Inflammatory macrophage treated with lipopolysaccharide for 1 hour (primary cell): ENCODE measurements at regions not wholly inside any gene's neighbourhood (a gene's known extent, or its start where the extent isn't known, plus 50 kb on each side); places are given as distances from the start of the nearest gene placed in this dataset.
A peak's percentile ranks its signal among the peaks of the same experiment; 100 is the strongest.
"Not testable (repeated sequence)": the region's sequence is repeated elsewhere in the genome, so short reads cannot be mapped to it uniquely, and the experiment has no call there.

ENCODE experiments used
- DNase-seq, 2 donors: peaks; one replicate each; pipeline ENCODE4 v3.0.0-alpha.2; 2020 to 2022

GRCh38 chr10:33035411-33035810 lies 77.4 kb upstream of the ITGB1 start:
- DNase-seq, result no peak

GRCh38 chr10:33034931-33035330 lies 76.9 kb upstream of the ITGB1 start:
- DNase-seq, result no peak

GRCh38 chr10:33032654-33033151 lies 74.7 kb upstream of the ITGB1 start:
- no peak for DNase-seq

- no peak for DNase-seq
Measured at GRCh38 chr10:33031815-33032653, 74.0 kb upstream of the ITGB1 start.

- no peak for DNase-seq
Measured at GRCh38 chr10:33031171-33031570, 73.1 kb upstream of the ITGB1 start.

GRCh38 chr10:33028515-33028914 lies 70.5 kb upstream of the ITGB1 start:
- DNase-seq, result not testable (repeated sequence)

- no peak for DNase-seq
Measured at GRCh38 chr10:33027088-33027487, 69.1 kb upstream of the ITGB1 start.

GRCh38 chr10:33026422-33026821 lies 68.4 kb upstream of the ITGB1 start:
- DNase-seq, result no peak

- no peak for DNase-seq
Measured at GRCh38 chr10:33025910-33026309, 67.9 kb upstream of the ITGB1 start.

- no peak for DNase-seq
Measured at GRCh38 chr10:33025039-33025438, 67.0 kb upstream of the ITGB1 start.

GRCh38 chr10:33022691-33023090 lies 64.7 kb upstream of the ITGB1 start:
- DNase-seq, result no peak

- DNase-seq, result no peak
Measured at GRCh38 chr10:33022090-33022489, 64.1 kb upstream of the ITGB1 start.

- DNase-seq, result no peak
Measured at GRCh38 chr10:33016988-33017387, 59.0 kb upstream of the ITGB1 start.

GRCh38 chr10:33015761-33016547 lies 57.9 kb upstream of the ITGB1 start:
- no peak for DNase-seq

- not testable (repeated sequence) for DNase-seq
Measured at GRCh38 chr10:33013331-33013730, 55.3 kb upstream of the ITGB1 start.

GRCh38 chr10:33012306-33012705 lies 54.3 kb upstream of the ITGB1 start:
- no peak for DNase-seq

- DNase-seq, result no peak
Measured at GRCh38 chr10:33010132-33011037, 52.4 kb upstream of the ITGB1 start.

- DNase-seq, result no peak
Measured at GRCh38 chr10:33009244-33010131, 51.5 kb upstream of the ITGB1 start.

- peak; percentile 55 to 95 for DNase-seq
Measured at GRCh38 chr10:33008499-33009243, 50.6 kb upstream of the ITGB1 start.

GRCh38 chr10:33007731-33008381 lies 49.8 kb upstream of the ITGB1 start:
- not testable (repeated sequence) for DNase-seq
